HCT116 (cell line): ENCODE measurements at regions not wholly inside any gene's neighbourhood (a gene's known extent, or its start where the extent isn't known, plus 50 kb on each side); places are given as distances from the start of the nearest gene placed in this dataset.

Experiments used
- ATAC-seq: fragments of 200-7000 bp; cut with Tn5 transposase; 2 replicates; pipeline ENCODE4 v1.9.1; 2020; ENCODE audit warnings: mild to moderate bottlenecking, moderate library complexity
- BruUV-seq: library from RNA; stranded (reverse); fragments of 400-500 nt; replicated peaks from 2 replicates; lab custom pipeline; 2021; lab: Mats Ljungman, UMichigan
- CTCF ChIA-PET: fragments of 300-600 bp; sonication (Branson Sonifier 250); formaldehyde crosslinking; loops from one replicate; lab custom pipeline; 2021; ENCODE audit warnings: antibody characterized with exemption; lab: Charles Lee
- POLR2A ChIA-PET: fragments of 300-600, 350-600 bp; sonication (Branson Sonifier 250); formaldehyde crosslinking; loops from one replicate; lab custom pipeline; 2021; ENCODE audit warnings: antibody characterized with exemption; lab: Charles Lee
- RAD21 ChIA-PET, 2 experiments: fragments of 300-600 bp; sonication (Branson Sonifier 250); formaldehyde crosslinking; loops; one replicate each; lab custom pipeline; 2023; ENCODE audit warnings: low total read pairs in 2 of 2; ENCODE audit not compliant: uncharacterized antibody in 2 of 2, unreplicated experiment in 2 of 2, low non-redundant PET in 1 of 2; lab: Charles Lee
- DNase-seq: peaks from one replicate; pipeline ENCODE4 v3.0.0-alpha.2; 2010; ENCODE audit warnings: low read depth, low spot score
- H2AFZ ChIP-seq: fragments of 200-600 bp; shearing (Covaris generic), sonication (generic); 2 replicates; pipeline ENCODE4 v1.6.1; 2017; ENCODE audit warnings: low read depth, mixed run types, mixed read lengths, antibody characterized with exemption, low read length; ENCODE audit not compliant: poor library complexity, severe bottlenecking
- H3K27ac ChIP-seq: 2 replicates; pipeline ENCODE4 v1.5.1; 2012; ENCODE audit warnings: low read depth, low read length
- H3K27me3 ChIP-seq: fragments of 200-600 bp; sonication (generic); 2 replicates; pipeline ENCODE4 v1.6.1; 2016; ENCODE audit warnings: mixed run types, low read length, mixed read lengths; ENCODE audit not compliant: insufficient read depth
- H3K36me3 ChIP-seq, 2 experiments: fragments of 200-500 bp in 1 of 2; fragments of 200-600 bp in 1 of 2; sonication (Bioruptor generic) in 1 of 2; sonication (generic) in 1 of 2; 2 replicates each; pipeline versions ENCODE4 v1.5.1 to v1.6.1; 2014 to 2016; ENCODE audit warnings: low read length in 2 of 2, inconsistent platforms in 1 of 2, mixed read lengths in 1 of 2, mixed run types in 1 of 2; ENCODE audit not compliant: insufficient read depth in 2 of 2, control insufficient read depth in 1 of 2
- H3K4me1 ChIP-seq, 2 experiments: fragments of 200-600 bp in 1 of 2; sonication (generic) in 1 of 2; 2 replicates each; pipeline versions ENCODE4 v1.5.1 to v1.6.1; 2012 to 2017; ENCODE audit warnings: low read length in 2 of 2, inconsistent platforms in 1 of 2, mild to moderate bottlenecking in 1 of 2, mixed read lengths in 1 of 2, mixed run types in 1 of 2, moderate library complexity in 1 of 2; ENCODE audit not compliant: insufficient read depth in 2 of 2, control insufficient read depth in 1 of 2
- H3K4me2 ChIP-seq: fragments of 200-600 bp; sonication (generic); 2 replicates; pipeline ENCODE4 v1.6.1; 2017; ENCODE audit warnings: mixed run types, low read length, mixed read lengths
- H3K4me3 ChIP-seq, 2 experiments: fragments of 200-600 bp in 1 of 2; sonication (generic) in 1 of 2; replicated peaks in 1 of 2; 2 replicates each; pipeline ENCODE4 v1.5.1; 2011 to 2016; ENCODE audit warnings: low read length in 2 of 2, control low read depth in 1 of 2, low read depth in 1 of 2, mild to moderate bottlenecking in 1 of 2, mixed read lengths in 1 of 2, mixed run types in 1 of 2
- H3K79me2 ChIP-seq: fragments of 200-600 bp; sonication (generic); 2 replicates; pipeline ENCODE4 v1.6.1; 2017; ENCODE audit warnings: mild to moderate bottlenecking, mixed run types, low read length, moderate library complexity, mixed read lengths; ENCODE audit not compliant: insufficient read depth
- H3K9ac ChIP-seq: fragments of 200-600 bp; sonication (generic); 2 replicates; pipeline ENCODE4 v1.6.1; 2016; ENCODE audit warnings: low read length, mixed read lengths
- H3K9me2 ChIP-seq: fragments of 200-600 bp; sonication (generic), shearing (Covaris generic); 2 replicates; pipeline ENCODE4 v1.6.1; 2017; ENCODE audit warnings: mixed run types, mild to moderate bottlenecking, moderate library complexity; ENCODE audit not compliant: insufficient read depth
- H3K9me3 ChIP-seq, 2 experiments: fragments of 200-500 bp in 1 of 2; fragments of 200-600 bp in 1 of 2; sonication (Bioruptor generic) in 1 of 2; sonication (generic) in 1 of 2; 2 replicates each; pipeline ENCODE4 v1.6.1; 2014 to 2017; ENCODE audit warnings: low read length in 2 of 2, mixed read lengths in 2 of 2, inconsistent platforms in 1 of 2, low read depth in 1 of 2, mild to moderate bottlenecking in 1 of 2, mixed run types in 1 of 2, moderate library complexity in 1 of 2; ENCODE audit not compliant: control insufficient read depth in 1 of 2, insufficient read depth in 1 of 2
- H4K20me1 ChIP-seq: fragments of 200-600 bp; sonication (generic), shearing (Covaris generic); 2 replicates; pipeline ENCODE4 v1.6.1; 2017; ENCODE audit warnings: mixed run types, mild to moderate bottlenecking, moderate library complexity; ENCODE audit not compliant: insufficient read depth
- CBX3 ChIP-seq: IDR thresholded peaks from 2 replicates; pipeline ENCODE4 v1.6.1; 2012; ENCODE audit warnings: low read depth
- EGR1 ChIP-seq: IDR thresholded peaks from 2 replicates; pipeline ENCODE4 v1.6.1; 2012; ENCODE audit warnings: low read depth
- ELF1 ChIP-seq: IDR thresholded peaks from 2 replicates; pipeline ENCODE4 v1.6.1; 2012; ENCODE audit warnings: low read depth, borderline replicate concordance
- FOSL1 ChIP-seq: IDR thresholded peaks from 2 replicates; pipeline ENCODE4 v1.6.1; 2012; ENCODE audit warnings: low read depth
- POLR2AphosphoS5 ChIP-seq: IDR thresholded peaks from 2 replicates; pipeline ENCODE4 v1.6.1; 2011; ENCODE audit warnings: mild to moderate bottlenecking, low read depth, low read length, moderate library complexity
- SP1 ChIP-seq: IDR thresholded peaks from 2 replicates; pipeline ENCODE4 v1.6.1; 2012; ENCODE audit warnings: low read depth
- SRF ChIP-seq: IDR thresholded peaks from 2 replicates; pipeline ENCODE4 v1.6.1; 2012; ENCODE audit warnings: low read depth
- TCF7L2 ChIP-seq: IDR thresholded peaks from 2 replicates; pipeline ENCODE4 v1.7.0; 2011; ENCODE audit warnings: borderline replicate concordance, inconsistent platforms; ENCODE audit not compliant: insufficient read depth, insufficient read length; ENCODE audit errors: extremely low read depth
- YY1 ChIP-seq: IDR thresholded peaks from 2 replicates; pipeline ENCODE4 v1.6.1; 2011; ENCODE audit warnings: low read length, low read depth, moderate library complexity, mild to moderate bottlenecking; ENCODE audit not compliant: insufficient replicate concordance; ENCODE audit errors: extremely low read depth
- ZFX ChIP-seq: fragments of 450-650 bp; IDR thresholded peaks from 2 replicates; pipeline ENCODE4 v1.6.1; 2017
- ZNF274 ChIP-seq: fragments of 200-500 bp; sonication (Bioruptor generic); IDR thresholded peaks from 2 replicates; pipeline ENCODE4 v1.6.1; 2014; ENCODE audit warnings: mild to moderate bottlenecking, low read depth, low read length, inconsistent platforms
- intact Hi-C: fragments of 100-400 bp; cut with micrococcal nuclease; formaldehyde crosslinking; loops from 2 replicates; pipeline ENCODE4 v1.10.0; 2022
- TF ChIP-seq, protein P1 (sequence below): IDR thresholded peaks from 2 replicates; pipeline ENCODE4 v1.6.1; 2012

DNA sequence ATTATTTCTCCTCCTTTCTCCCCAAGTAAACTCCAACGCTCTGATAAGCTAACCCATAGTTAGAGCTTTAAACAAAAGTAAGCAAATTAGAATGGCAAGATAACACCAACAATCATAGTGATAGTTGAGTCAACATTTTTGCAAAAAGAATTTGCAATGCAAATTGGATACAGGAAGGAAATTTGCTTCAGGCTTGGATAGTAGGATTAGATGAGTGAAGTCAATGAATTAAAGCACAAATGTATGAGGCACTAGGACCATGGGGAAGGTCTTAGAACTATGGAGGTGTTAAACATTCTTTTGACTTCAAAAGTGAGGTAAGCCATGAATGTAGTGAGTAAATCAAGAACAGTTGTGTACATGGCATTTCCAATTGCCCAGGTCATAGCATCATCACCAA is 289.8 kb upstream of the GRAMD2B start:
- Histone ChIP-seq H4K20me1 (no peaks in the 10 kb centered on the region), H2AFZ (no peak overlapping the region), H3K36me3 (no peaks in the 10 kb centered on the region), H3K4me3 (no peak overlapping the region), H3K4me2 (no peak overlapping the region), H3K27me3 (no peaks in the 10 kb centered on the region), H3K4me1 (no peaks in the 10 kb centered on the region), H3K79me2 (no peaks in the 10 kb centered on the region), H3K9ac (no peak overlapping the region), H3K9me2 (no peaks in the 10 kb centered on the region), H3K27ac (no peak overlapping the region), H3K9me3 (no peaks in the 10 kb centered on the region)
- DNase-seq (no peak), ATAC-seq (no peak)
- CTCF ChIA-PET, result no interaction called here
- no TSS peak for BruUV-seq
- intact Hi-C loops, result no loop called here
- no peak for TF ChIP-seq SRF
- TF ChIP-seq ZFX, result no peak
- TF ChIP-seq ELF1, result no peak
- TF ChIP-seq, protein P1, sequence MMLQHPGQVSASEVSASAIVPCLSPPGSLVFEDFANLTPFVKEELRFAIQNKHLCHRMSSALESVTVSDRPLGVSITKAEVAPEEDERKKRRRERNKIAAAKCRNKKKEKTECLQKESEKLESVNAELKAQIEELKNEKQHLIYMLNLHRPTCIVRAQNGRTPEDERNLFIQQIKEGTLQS, result no peak
- no peak for TF ChIP-seq EGR1
- TF ChIP-seq FOSL1, result no peak
- TF ChIP-seq TCF7L2, result no peak
- no peak for TF ChIP-seq POLR2AphosphoS5
- TF ChIP-seq ZNF274, result no peak
- no peak for TF ChIP-seq YY1
- POLR2A ChIA-PET, result no interaction called here
- RAD21 ChIA-PET, result no interaction called here

DNA sequence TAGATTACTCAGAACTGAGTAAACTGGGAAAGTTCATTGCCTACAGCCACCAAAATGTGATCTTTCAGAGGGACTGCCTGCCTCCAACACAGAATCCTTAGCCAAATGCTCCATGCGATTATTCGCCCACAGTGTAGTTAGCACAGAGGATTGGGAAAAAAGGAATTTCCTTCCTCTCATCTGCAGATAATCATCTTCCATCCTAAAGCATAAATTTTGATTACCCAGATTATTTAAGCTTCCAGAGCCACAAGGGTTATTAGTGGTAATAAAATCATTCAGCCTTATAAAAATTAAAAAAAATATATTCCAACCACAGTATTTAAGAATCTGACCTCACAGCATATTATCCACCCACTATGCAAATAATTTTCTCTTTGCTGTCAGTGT is 285.3 kb upstream of the GRAMD2B start:
- no peak overlapping the region for H3K9ac ChIP-seq
- no peak overlapping the region for H3K4me2 ChIP-seq
- no peaks in the 10 kb centered on the region for H3K36me3 ChIP-seq
- H3K4me1 ChIP-seq, result no peaks in the 10 kb centered on the region
- H3K9me3 ChIP-seq, result no peaks in the 10 kb centered on the region
- no peaks in the 10 kb centered on the region for H3K27me3 ChIP-seq
- H4K20me1 ChIP-seq, result no peaks in the 10 kb centered on the region
- no peak for TF ChIP-seq SP1
- TF ChIP-seq ZNF274, result no peak
- TF ChIP-seq YY1, result no peak
- no peak for TF ChIP-seq EGR1
- no peak for TF ChIP-seq CBX3
- RAD21 ChIA-PET, result no interaction called here
- CTCF ChIA-PET, result no interaction called here
- no peak for ATAC-seq
- DNase-seq, result no peak
- H3K4me3 ChIP-seq, result no peak overlapping the region
- BruUV-seq, result no TSS peak
- H2AFZ ChIP-seq, result no peak overlapping the region
- no peaks in the 10 kb centered on the region for H3K9me2 ChIP-seq
- intact Hi-C loops, result no loop called here
- POLR2A ChIA-PET, result no interaction called here
- H3K79me2 ChIP-seq, result no peaks in the 10 kb centered on the region
- no peak overlapping the region for H3K27ac ChIP-seq
